Left lung (tissue), 4 donors: ENCODE measurements at regions not wholly inside any gene's neighbourhood (a gene's known extent, or its start where the extent isn't known, plus 50 kb on each side); places are given as distances from the start of the nearest gene placed in this dataset.

ENCODE experiments used
- ATAC-seq: fragments of 200-7000 bp; cut with Tn5 transposase; one replicate; pipeline ENCODE4 v1.9.1; 2020; ENCODE audit warnings: moderate library complexity
- DNase-seq, 4 donors: peaks; one replicate each; pipeline ENCODE4 v3.0.0-alpha.2; 2013 to 2020
- H3K27ac ChIP-seq, 2 donors: fragments of 200-600 bp; sonication (generic) in 1 of 2; one replicate each; pipeline versions ENCODE4 v1.5.0 to v1.8.0; 2020 to 2021
- H3K27me3 ChIP-seq, 2 donors: fragments of 200-600 bp; sonication (generic) in 1 of 2; one replicate each; pipeline versions ENCODE4 v1.5.0 to v1.8.0; 2020 to 2021
- H3K36me3 ChIP-seq, 2 donors: fragments of 200-600 bp; sonication (generic) in 1 of 2; one replicate each; pipeline versions ENCODE4 v1.5.0 to v1.8.0; 2020 to 2021
- H3K4me1 ChIP-seq, 2 donors: fragments of 200-600 bp; one replicate each; pipeline ENCODE4 v1.8.0; 2021
- H3K4me3 ChIP-seq, 2 donors: fragments of 200-600 bp; sonication (generic) in 1 of 2; one replicate each; pipeline versions ENCODE4 v1.5.0 to v1.8.0; 2020 to 2021; ENCODE audit warnings: mild to moderate bottlenecking in 1 of 2
- H3K9me3 ChIP-seq, 2 donors: fragments of 200-600 bp; sonication (generic) in 1 of 2; one replicate each; pipeline versions ENCODE4 v1.5.0 to v1.8.0; 2020 to 2021
- CTCF ChIP-seq, 2 donors: fragments of 200-600 bp; sonication (generic) in 1 of 2; IDR thresholded peaks; one replicate each; pipeline versions ENCODE4 v1.5.0 to v1.8.0; 2021; ENCODE audit warnings: antibody characterized with exemption in 2 of 2
- intact Hi-C, 2 donors: fragments of 100-400 bp; cut with DNase I; formaldehyde crosslinking; loops; one replicate each; pipeline versions ENCODE4 v1.11.2 to v1.14.2; 2022
- donor health status: DM: no; HTN: yes; CAD: no.
- donor health status: DM: no; HTN: no; CAD: no.

- no peaks in the 10 kb centered on the region for H3K36me3 ChIP-seq
- no peaks in the 10 kb centered on the region for H3K9me3 ChIP-seq
- TF ChIP-seq CTCF (IDR thresholded peaks at IDR 0.05), result no peak
- H3K4me3 ChIP-seq, result no peak overlapping the region
- H3K4me1 ChIP-seq, result no peaks in the 10 kb centered on the region
- no peak overlapping the region for H3K27ac ChIP-seq
- DNase-seq, result peak in 1 of 4 donors; percentile 35
- no peaks in the 10 kb centered on the region for H3K27me3 ChIP-seq
- intact Hi-C loops, result no loop called here
- no peak for ATAC-seq
Observed at GRCh38 chr3:88621586-88621985, 471.8 kb downstream of the C3orf38 start.

GRCh38 chr3:88623709-88624108 lies 473.9 kb downstream of the C3orf38 start:
- intact Hi-C loops, result no loop called here
- ATAC-seq (no peak), DNase-seq (no peak)
- no peak overlapping the region for H3K4me3 ChIP-seq
- no peaks in the 10 kb centered on the region for H3K27me3 ChIP-seq
- no peaks in the 10 kb centered on the region for H3K36me3 ChIP-seq
- no peak overlapping the region for H3K27ac ChIP-seq
- no peak for TF ChIP-seq CTCF (IDR thresholded peaks at IDR 0.05)
- no peaks in the 10 kb centered on the region for H3K4me1 ChIP-seq
- H3K9me3 ChIP-seq, result no peaks in the 10 kb centered on the region

- Histone ChIP-seq H3K4me3 (no peak overlapping the region), H3K27me3 (no peaks in the 10 kb centered on the region), H3K4me1 (no peaks in the 10 kb centered on the region), H3K9me3 (no peaks in the 10 kb centered on the region), H3K27ac (no peak overlapping the region), H3K36me3 (no peaks in the 10 kb centered on the region)
- DNase-seq (no peak), ATAC-seq (peak; percentile 70)
- no peak for TF ChIP-seq CTCF (IDR thresholded peaks at IDR 0.05)
- intact Hi-C loops, result no loop called here
Observed at GRCh38 chr3:88626456-88627120, 476.8 kb downstream of the C3orf38 start.

GRCh38 chr3:88628901-88629300 lies 478.5 kb upstream of the EPHA3 start:
- Histone ChIP-seq H3K27me3 (no peaks in the 10 kb centered on the region), H3K4me3 (no peak overlapping the region), H3K9me3 (no peaks in the 10 kb centered on the region), H3K27ac (no peak overlapping the region), H3K36me3 (no peaks in the 10 kb centered on the region), H3K4me1 (no peaks in the 10 kb centered on the region)
- no peak for TF ChIP-seq CTCF (IDR thresholded peaks at IDR 0.05)
- ATAC-seq (no peak), DNase-seq (no peak)
- intact Hi-C loops, result no loop called here

GRCh38 chr3:88632226-88632625 lies 475.2 kb upstream of the EPHA3 start:
- Histone ChIP-seq H3K27ac (no peak overlapping the region), H3K9me3 (peaks cover 0 to 9% of the 10 kb centered on the region in 2 donors), H3K36me3 (no peaks in the 10 kb centered on the region), H3K4me3 (no peak overlapping the region), H3K4me1 (no peaks in the 10 kb centered on the region), H3K27me3 (no peaks in the 10 kb centered on the region)
- intact Hi-C loops, result no loop called here
- TF ChIP-seq CTCF (IDR thresholded peaks at IDR 0.05), result no peak
- no peak for ATAC-seq
- no peak for DNase-seq
